ENCODE measurements at regions not wholly inside any gene's neighbourhood (a gene's known extent, or its start where the extent isn't known, plus 50 kb on each side); places are given as distances from the start of the nearest gene placed in this dataset.

- TF ChIP-seq RNF2 (IDR thresholded peaks at IDR 0.05; ENCODE audit: borderline replicate concordance, low read depth, low read length, missing control alignments, poor library complexity, severe bottlenecking) (no peak), CREB1 (IDR thresholded peaks at IDR 0.05) (no peak), FOSL1 (IDR thresholded peaks at IDR 0.05; ENCODE audit: insufficient read depth, low read depth, low read length) (no peak), CHD7 (IDR thresholded peaks at IDR 0.05; ENCODE audit: insufficient replicate concordance, low read length) (no peak), TAF1 (IDR thresholded peaks at IDR 0.05; ENCODE audit: low read depth, low read length) (no peak), RAD21 (IDR thresholded peaks at IDR 0.05 in 1 of 2, conservative IDR thresholded peaks at IDR 0.05 in 1 of 2; ENCODE audit: low read depth in 2 of 2, low read length in 2 of 2) (no peak), KDM4A (IDR thresholded peaks at IDR 0.05; ENCODE audit: low read depth, low read length, severe bottlenecking) (no peak), POLR2AphosphoS5 (IDR thresholded peaks at IDR 0.05; ENCODE audit: low read depth, low read length) (no peak), PHF8 (conservative IDR thresholded peaks at IDR 0.05; ENCODE audit: low read depth, low read length) (no peak)
These were observed 192.3 kb downstream of the DLL1 start (continued) for GRCh38 chr6:170098428-170099170.

All from H1 (cell line).